A673 (cell line): ENCODE measurements at regions not wholly inside any gene's neighbourhood (a gene's known extent, or its start where the extent isn't known, plus 50 kb on each side); places are given as distances from the start of the nearest gene placed in this dataset.

Experiments
- EZH2 ChIP-seq: fragments of 200-600 bp; sonication (generic); IDR thresholded peaks from 2 replicates; pipeline ENCODE4 v1.6.1; 2017; ENCODE audit warnings: borderline replicate concordance, low read depth, mild to moderate bottlenecking, mixed read lengths, antibody characterized with exemption, low read length; ENCODE audit not compliant: poor library complexity, severe bottlenecking
- TF ChIP-seq, protein P1 (sequence below): fragments of 300-800, 200-600 bp; sonication (generic); conservative IDR thresholded peaks from 2 replicates; pipeline ENCODE4 v1.5.1; 2017; ENCODE audit warnings: low read depth, mild to moderate bottlenecking, antibody characterized with exemption, low read length, moderate library complexity, mixed read lengths

DNA sequence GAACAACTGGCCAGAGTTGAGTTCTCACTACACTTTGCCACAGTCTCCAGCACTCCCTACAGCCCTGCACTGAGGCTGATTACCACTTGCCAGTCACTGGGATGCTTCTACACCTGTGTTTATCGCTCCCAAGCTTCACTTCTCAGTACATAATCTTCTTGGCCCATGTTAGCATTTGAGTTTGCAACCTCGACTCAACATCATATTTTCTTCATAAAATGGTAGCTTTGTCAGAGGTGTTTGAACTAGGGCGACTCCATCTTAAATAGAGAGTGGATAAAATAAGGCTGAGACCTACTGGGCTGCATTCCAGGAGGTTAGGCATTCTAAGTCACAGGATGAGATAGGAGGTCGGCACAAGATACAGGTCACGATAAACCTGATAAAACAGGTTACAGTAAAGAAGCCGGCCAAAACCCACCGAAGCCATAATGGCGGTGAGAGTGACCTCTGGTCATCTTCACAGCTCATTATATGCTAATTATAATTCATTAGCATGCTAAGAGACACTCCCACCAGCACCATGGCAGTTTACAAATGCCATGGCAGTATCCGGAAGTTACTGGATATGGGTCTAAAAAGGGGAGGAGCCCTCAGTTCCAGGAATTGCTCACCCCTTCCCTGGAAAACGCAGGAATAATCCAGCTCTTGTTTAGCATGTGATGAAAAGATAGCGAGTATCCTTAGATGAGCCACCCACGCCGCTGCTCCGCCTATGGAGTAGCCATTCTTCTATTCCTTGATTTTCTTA lies 105.8 kb upstream of the KLF6 start:
- TF ChIP-seq, protein P1, sequence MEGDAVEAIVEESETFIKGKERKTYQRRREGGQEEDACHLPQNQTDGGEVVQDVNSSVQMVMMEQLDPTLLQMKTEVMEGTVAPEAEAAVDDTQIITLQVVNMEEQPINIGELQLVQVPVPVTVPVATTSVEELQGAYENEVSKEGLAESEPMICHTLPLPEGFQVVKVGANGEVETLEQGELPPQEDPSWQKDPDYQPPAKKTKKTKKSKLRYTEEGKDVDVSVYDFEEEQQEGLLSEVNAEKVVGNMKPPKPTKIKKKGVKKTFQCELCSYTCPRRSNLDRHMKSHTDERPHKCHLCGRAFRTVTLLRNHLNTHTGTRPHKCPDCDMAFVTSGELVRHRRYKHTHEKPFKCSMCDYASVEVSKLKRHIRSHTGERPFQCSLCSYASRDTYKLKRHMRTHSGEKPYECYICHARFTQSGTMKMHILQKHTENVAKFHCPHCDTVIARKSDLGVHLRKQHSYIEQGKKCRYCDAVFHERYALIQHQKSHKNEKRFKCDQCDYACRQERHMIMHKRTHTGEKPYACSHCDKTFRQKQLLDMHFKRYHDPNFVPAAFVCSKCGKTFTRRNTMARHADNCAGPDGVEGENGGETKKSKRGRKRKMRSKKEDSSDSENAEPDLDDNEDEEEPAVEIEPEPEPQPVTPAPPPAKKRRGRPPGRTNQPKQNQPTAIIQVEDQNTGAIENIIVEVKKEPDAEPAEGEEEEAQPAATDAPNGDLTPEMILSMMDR, result no peak
- TF ChIP-seq EZH2, result no peak
